GM18508 (cell line): ENCODE measurements at regions not wholly inside any gene's neighbourhood (a gene's known extent, or its start where the extent isn't known, plus 50 kb on each side); places are given as distances from the start of the nearest gene placed in this dataset.
"Not testable (repeated sequence)": the region's sequence is repeated elsewhere in the genome, so short reads cannot be mapped to it uniquely, and the experiment has no call there.

ENCODE experiments used
- ATAC-seq: cut with Tn5 transposase; IDR thresholded peaks from one replicate; pipeline ENCODE4 v1.9.1; 2021; ENCODE audit warnings: moderate number of reproducible peaks; ENCODE audit not compliant: insufficient read depth, unreplicated experiment

DNA sequence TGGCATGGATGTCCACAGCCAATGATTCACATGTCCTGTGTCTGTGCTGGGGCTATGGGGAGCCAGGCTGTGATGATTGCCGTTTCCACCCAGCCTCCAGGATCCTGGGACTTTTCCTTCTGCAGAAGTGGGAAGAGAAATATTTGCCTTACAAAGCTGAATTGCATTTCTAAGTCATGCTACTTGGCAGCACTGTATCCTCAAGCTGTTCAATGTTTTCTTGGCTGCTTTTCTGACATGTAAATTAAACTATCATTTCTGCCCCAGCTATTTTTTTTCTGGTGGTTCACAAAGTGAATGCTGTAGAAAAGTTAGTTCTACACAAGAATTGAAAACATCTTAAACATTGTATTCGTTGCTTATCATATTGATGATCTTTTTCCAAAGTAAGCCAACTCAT lies 51.9 kb upstream of the TCERG1L start:
- ATAC-seq: no peak

DNA sequence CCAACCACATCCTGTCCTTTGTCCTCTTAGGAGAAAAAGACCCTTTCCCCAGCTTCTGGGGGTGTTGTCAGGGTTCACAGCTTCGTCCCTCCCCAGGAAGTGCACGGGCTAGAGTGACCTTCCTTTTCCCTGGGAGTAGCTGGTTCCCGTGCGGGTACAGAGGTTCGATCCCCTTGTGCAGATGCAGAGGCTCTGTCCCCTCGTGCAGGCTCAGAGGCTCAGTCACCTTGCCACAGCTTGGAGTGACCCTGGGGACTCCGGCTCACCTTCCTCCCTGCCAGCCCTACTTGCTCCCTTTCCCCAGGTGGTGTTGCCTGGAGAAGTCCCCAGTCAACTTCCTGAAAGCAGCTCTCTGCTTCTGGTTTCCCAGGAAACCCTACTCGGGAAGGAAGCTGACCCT lies 60.0 kb upstream of the TCERG1L start:
- ATAC-seq: no peak

DNA sequence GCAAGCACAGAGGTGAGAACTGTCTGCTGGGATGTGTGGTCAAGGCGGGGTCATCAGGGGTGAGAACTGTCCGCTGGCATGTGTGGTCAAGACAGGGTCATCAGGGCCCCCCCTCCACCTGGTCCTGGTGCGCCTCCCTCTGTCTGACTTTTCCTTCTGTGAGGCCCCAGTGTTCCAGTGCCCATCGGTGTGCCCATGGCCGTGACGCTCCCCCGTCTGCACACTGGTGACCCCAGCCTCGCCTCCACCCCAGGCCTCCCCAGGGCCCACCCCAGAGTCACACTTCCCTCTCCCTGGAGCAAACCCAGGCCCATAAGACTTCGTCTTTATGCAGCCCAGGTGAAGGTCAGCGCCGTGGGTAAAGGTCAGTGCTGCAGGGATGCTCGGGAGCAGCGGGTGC lies 70.1 kb upstream of the TCERG1L start:
- no peak for ATAC-seq

DNA sequence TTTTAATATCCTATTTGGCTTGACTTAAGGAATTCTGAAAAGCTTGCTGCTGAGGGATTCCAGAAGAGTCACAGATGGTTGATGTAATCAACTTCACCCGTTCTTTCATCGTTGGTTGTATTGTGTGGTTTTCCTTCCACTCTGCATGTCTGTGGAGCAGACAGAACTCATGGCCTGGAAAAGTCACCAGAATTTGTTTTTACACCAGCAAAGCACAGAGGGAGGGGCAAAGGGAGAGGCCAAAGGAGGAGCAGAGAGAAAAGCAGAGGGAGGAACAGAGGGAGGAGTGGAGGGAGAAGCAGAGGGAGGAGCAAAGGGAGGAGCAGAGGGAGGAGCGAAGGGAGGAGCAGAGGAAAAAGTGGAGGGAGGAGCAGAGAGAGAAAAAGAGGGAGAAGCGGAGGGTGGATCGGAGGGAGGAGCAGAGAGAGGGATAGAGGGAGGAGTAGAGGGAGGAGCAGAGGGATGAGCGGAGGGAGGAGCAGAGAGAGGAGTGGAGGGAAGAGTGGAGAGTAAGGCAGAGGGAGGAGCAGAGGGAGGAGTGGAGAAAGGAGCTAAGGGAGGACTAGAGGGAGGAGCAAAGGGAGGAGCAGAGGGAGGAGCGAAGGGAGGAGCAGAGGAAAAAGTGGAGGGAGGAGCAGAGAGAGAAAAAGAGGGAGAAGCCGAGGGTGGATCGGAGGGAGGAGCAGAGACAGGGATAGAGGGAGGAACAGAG lies 73.8 kb upstream of the TCERG1L start:
- not testable (repeated sequence) for ATAC-seq

DNA sequence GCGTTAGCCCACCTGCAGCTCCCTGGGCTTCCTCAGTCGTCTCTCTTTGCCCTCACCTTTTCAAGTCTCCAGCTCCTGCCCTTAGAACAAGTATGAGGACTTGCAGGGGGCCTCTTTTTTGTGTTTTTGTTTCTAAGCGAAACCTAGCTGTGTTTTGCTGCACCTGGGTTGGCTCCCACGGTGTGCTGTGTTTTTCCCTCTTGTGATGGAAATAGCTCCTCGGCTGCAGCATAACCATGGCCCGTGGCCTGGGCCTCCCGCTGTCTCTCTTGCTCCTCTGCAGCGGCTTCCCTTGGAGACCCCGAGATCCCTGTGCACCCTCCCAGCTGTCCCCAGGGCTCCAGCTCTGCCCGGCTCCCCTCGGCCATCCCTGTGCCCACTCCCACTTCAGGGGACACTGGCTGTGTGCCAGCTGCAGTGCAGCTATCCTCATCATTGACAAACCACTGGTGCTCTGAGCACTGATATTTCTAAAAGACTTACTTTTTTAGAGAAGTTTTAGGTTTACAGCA lies 75.6 kb upstream of the TCERG1L start:
- no peak for ATAC-seq

DNA sequence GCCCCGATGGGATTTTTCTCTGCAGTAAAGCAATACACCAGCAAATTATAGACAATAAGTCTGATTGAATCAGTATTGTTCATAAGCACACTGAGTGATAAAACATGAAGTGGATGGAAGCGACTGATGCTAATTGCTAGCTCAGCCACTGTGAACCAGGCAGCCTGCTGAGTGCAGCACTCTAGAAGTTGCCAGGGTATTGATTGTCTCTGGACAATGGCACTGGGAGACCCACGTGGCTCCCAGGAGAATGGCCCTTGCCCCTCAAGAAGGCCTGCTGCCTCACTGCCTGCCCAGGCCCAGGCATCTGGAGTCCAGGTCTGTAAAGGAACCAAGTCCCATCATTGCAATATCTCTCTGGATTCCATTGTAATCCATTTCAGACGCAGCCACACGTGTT lies 80.4 kb upstream of the TCERG1L start:
- ATAC-seq: no peak

DNA sequence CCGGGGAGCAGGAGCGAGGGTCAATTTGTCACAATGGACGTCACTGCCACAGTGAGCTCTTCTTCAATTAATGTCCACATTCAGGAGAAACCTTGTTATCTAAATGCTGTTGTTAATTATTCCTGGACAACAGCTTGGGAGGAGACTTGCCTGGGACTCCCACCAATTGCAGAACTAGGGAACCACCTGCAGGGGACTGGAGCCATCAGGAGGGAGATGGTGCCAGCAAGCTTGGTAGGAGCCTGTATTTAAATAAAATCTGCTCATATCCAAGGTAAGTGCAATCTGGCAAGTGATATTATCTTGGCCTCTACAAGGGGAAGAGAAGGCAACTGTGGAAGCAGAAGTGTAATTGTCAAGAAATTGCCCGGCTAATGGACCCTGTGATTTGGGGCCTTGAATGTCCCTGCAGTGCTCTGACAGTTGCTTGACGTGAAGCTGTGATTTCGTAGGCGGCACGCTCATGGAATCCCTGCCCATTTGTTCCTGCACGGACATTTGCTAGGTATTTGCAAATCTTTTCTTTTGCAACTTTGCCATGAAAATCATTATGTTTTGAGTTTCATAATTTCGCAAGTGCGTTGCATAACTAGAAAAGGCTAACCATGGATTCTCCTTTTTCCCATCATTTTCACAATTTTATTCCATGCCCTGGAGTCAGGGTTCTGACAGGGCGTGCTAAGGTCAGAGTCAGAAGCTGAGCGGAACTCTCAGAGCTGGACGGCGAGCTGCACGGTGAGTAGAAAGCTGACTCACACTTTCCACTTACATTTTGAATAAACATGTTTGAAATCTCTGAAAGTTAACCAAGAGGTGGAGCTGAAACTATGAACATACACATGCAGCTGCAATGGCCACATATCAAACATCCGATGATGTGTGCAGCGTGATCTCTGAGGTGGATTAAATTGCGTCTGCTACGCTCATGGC lies 84.9 kb upstream of the TCERG1L start:
- ATAC-seq: no peak

DNA sequence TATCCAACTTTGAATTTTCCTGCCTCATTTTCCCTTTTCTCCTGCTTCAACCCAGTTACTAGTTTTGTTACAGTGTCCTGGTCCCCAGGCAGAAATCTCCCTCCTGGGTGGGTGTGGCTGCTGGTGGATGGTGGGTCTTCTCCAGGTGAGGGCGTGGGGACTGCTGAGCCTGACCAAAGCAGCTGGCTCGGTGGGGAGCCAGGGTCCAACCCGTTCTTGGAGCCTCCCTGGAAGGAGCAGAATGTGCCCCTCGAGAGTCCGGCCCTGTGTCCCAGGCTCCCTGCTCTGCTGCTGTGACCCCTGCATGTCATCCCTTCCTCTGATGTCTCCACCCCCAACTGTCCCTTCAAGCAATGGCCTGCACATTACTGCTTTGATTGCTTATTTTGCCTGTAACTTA lies 86.6 kb upstream of the TCERG1L start:
- ATAC-seq: no peak

DNA sequence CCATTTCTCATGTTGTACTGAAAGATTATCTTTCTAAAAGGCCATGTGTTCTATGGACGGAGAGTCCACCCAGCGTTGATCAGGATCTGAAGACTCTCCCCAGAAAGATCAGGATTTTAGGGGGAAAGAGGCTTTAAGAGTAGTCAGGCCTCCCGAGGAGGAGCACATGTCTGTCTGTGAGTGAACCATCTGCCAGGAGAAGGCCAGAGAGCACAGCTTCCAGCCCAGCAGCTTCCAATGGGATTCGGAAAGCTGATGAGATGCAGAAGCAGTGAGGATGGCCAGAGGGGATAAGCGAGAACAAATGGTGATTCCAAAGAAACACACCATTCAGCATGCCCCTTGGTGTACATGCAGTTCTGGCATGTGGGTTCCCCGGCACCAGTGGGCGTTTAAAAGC lies 88.5 kb upstream of the TCERG1L start:
- no peak for ATAC-seq

DNA sequence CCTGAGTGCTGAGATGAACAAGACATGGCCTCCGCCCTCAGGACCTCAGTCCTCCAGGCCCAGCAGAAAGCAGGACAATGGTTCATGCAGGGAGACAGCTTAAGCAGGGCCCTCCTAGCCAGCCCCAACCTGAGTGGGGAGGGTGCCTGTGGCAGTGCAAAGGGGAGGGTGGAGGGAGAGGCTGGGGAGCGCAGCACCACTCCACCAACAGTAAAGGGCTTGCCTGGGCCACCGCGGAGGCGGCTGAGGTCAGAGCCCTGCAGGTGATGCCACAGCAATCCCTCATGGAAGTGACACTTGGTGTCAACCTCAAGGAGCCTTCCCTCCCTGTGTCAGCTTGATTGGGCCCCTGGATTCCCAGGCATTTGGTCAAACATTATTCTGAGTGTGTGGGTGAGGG lies 89.0 kb upstream of the TCERG1L start:
- no peak for ATAC-seq

DNA sequence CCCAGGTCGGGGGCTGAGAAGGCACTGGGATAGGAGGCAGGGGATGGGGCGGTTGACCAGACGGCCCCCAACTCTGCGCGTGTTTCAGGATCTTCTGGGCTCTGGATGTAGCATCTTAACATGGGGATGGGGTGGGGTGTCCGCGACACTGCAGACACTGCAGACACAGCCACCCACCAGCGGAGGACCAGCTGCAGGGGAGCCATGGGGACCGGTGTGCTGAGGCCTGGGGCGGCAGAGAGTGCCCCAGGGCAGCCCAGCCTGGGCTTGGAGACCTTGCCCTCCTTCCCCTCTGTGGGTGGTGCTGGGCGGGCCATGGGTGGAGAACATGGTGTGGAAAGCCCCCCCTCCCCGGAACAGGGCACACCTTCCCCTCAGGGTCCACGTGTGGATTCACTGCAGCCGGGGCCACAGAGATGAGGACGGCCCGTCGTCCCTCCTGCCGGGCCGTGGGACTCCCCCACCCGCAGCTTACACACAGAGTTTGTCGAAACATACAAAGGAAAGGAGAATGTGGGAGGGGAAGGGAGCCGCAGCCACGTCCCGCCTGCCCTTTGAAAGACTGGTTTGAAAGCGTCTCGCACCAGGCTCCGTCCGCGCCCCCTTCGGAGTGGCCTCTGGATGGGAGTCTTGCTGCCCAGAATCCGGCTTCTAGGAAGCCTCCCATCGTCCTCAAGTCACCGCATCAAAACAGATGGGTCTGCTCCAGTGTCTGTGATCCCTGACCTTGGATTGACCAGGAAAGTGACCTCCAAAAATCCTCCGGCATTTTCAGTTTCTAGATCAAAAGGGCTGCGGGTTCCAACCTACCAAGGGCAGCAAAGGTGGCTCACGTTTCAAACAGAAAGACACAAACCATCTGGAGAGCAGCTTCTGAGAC lies 91.5 kb upstream of the TCERG1L start:
- ATAC-seq: no peak

DNA sequence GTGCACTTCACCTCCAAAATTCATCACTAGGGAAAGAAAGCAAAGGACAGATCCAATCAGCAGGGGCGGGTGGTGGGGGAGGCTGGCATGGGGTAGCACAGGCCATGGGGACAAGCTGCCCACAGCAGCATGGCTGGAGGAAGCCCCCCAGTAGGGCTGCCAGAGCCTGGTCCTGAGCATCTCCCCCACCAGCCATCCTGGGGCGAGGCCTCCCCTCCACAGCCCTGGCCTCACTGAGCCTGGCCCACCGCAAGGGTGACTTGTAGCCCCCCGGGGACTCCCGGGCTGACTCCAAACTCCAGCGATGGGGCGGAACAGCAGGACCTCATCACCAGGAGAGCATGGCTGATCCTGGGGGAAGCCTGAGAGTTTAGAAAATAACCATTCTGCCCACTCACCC lies 92.4 kb upstream of the TCERG1L start:
- no peak for ATAC-seq

DNA sequence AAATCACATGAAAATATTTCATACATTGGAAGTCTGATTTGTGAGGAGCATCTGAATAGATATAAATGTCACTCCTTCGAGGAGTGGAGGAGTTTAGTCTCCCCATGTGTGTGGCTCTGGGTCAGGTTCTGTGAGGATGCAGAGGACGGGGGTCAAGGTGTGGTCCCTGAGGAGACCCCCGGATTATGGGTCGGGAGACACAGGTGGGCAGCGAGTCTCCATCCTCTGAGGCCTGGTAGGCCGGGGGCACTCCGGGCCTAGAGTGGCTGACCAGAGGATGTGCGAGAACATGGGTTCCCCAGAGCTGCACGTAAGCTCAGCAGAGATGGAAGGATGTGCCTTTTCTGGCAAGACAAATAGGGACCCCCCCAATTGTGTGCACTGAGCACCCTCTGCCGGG lies 93.4 kb upstream of the TCERG1L start:
- no peak for ATAC-seq

DNA sequence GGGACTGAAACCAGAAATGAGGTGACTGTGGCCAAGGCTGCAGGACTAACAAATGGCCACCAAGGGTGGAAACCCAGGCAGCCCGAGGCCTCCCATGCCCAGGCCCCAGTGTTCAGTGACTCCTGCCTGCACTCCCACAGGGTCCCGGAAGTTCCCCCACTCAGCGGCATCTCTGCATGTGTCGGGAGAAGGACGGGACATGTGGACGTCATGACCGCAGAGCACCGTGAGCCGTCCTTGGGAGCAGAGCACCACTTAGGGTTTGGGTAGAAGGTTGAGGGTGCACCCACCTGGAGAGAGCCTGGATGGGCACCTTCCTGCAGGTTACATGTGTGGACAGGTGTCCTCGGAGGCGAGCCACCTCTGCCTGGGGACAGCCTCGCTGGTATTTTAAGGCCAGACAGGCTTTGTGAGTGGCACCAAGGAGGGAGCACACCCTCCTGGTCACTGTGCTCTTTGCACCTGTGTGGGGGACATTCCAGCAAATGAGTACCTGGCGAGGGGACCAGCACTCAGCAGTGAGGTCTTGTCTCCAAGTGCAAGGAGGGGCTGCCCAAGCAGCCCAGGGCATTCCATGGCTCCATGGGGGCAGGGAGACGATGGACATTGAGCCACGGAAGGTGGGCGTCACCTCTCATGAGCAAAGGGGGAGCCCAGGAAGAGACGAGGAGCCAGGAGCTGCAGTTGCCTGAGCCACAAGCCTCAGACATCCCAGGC lies 95.3 kb upstream of the TCERG1L start:
- ATAC-seq: no peak

DNA sequence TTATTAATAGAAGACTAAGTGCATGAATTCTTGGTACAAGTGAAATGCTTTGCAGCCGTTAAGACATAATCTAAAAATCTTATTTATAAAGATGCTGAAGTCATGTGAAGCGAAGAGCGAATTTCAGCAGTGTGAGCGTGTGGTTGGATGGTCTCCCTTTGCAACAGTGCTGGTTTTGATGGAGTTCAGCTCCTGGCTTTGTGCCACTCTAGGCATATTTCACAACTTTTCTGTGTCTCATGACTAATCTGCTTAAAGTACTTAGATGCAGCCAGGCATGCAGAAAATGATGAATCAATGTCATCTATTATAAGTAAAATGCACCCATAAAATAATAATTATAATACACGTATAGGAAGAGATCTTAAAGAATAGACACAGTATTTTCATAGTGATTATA lies 107.2 kb upstream of the TCERG1L start:
- ATAC-seq: no peak

DNA sequence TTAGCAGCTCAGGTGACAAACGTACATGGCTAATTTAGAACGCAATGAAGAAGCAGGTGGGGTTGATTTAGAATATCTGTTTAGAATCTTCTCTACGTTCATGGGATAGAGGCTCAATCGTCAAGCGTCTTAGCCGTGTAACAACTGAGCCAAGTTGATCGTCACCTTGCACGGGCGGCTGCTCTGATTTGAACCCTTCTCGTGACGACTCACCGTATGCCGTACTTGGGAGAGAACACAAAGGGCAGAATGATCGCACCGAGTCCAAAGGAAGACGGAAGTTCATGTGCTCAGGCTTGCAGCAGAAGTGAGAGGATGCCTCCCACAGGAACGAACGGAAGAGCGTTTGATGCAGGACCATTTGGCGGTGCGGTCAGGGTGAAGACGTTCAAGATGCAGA lies 108.3 kb upstream of the TCERG1L start:
- ATAC-seq: no peak

DNA sequence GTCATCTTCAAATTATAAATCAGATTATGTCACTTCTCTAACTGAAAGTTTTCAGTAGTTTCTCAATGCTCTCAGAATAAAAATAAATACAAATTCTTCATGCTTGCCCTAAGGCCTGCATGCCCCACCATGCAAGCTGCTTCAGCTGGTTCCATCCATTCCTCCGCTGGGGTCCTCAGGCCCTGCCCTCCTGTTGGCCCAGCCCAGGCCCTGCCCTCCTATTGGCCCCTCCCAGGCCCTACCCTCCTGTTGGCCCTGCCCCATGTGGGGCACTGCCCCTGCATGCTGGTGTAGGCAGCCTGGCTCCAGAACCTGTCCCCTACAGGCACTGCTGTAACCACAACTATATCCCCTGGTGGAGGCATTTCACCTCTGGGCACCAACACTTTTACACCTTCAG lies 109.3 kb upstream of the TCERG1L start:
- no peak for ATAC-seq

DNA sequence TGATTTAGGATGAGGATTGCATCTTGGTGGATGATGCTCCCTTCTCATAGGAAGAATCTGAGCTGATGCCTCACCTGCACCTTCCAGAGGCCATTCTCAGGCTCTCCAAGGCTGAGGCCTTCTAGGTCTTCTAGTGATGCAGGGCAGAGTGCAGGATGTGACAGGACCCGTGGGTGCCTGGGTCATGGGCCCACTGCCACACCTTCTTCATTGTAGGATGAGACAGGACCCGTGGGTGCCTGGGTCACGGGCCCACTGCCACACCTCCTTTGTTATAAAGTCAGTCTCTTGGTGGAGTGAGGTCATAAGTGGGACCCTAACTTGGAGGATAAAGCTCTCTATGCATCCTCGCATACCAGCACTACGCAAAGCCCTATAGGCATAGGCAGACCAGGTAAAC lies 109.9 kb upstream of the TCERG1L start:
- no peak for ATAC-seq

DNA sequence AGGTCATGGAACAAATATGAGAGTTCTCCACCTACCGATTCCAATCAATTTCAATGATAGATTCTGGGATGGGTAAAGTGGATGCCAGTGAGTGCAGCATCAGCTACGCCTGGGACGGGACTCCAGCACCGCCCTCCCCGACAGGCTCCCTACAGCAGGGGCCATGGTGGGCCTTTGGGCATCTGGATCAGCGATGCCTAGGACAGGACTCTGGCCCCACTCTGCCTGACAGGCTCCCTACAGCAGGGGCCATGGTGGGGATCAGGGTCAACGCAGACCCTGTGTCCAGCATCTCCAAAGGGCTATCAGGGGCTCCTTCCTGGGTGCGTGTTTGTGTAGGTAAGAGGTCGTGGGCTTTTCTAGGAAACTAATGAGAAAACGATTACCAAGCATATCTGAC lies 111.2 kb upstream of the TCERG1L start:
- ATAC-seq: no peak

DNA sequence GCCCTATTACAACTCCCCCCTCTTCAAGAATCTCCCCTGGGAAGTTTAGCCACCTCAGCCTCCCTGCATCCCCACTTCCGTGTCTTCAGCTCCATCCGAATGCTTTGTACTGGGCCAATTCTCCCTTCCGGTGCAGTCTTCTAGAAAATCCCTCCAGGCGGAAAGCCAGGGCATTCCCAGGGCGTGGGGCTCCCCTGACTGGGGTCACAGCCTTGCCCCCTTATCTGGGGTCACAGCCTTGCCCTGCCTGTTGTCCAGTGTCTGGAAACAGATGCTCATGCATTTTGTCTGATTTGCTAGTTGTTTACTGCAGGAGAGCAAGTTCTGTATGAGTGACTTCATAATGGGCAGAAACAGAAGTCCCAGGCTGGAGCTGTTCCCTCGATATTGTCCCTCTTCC lies 112.5 kb upstream of the TCERG1L start:
- no peak for ATAC-seq
